HepG2 (cell line): ENCODE measurements at regions not wholly inside any gene's neighbourhood (a gene's known extent, or its start where the extent isn't known, plus 50 kb on each side); places are given as distances from the start of the nearest gene placed in this dataset.

Experiments
- FOXM1 ChIP-seq: sonication (generic); formaldehyde crosslinking; IDR thresholded peaks from 2 replicates; pipeline ENCODE4 v1.5.0; 2020; ENCODE audit warnings: missing genetic modification reagents
- RXRA ChIP-seq: sonication (generic); formaldehyde crosslinking; IDR thresholded peaks from 2 replicates; pipeline ENCODE4 v1.5.1; 2020; ENCODE audit warnings: missing genetic modification reagents
- TF ChIP-seq, protein P1 (sequence below): IDR thresholded peaks from 2 replicates; pipeline ENCODE4 v1.6.1; 2012; ENCODE audit warnings: inconsistent platforms

DNA sequence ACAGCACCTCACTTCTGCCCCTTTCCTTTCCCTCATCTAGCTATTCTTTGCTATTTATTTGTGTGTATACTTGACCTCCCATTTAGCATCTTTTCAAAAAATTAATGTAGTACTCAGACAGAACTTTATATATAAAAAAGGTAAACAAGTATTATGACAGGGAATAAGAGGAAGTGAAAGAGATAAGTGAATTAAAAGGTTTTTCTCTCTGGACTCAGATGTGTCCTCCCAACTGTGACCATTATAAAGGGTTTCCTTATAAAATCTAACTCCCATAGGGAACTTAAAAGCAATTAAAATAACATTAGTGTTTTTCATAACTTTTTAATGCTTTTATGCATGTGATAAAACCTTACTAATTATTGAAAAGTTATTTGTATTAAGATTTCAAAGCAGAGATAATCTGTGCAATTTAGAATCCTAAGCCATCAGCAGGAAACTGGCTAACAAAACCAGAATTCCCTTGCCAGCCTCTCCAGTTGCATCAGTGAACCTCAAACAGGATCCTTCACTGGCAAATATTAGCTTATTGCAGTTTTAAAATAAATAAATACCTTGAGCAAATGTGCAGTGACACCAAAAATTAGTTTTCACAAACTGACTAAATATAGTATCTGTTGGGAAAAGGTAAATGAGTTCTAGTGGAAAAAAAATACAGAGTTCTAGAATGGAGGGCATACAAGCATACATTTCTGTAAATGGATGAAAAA, 930.7 kb downstream of the BCL11A start:
- TF ChIP-seq FOXM1 (CRISPR knock-in tag) (no peak), RXRA (CRISPR knock-in tag) (no peak)
- TF ChIP-seq, protein P1, sequence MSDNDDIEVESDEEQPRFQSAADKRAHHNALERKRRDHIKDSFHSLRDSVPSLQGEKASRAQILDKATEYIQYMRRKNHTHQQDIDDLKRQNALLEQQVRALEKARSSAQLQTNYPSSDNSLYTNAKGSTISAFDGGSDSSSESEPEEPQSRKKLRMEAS = no peak
